Fibroblast of villous mesenchyme (primary cell): ENCODE measurements at regions not wholly inside any gene's neighbourhood (a gene's known extent, or its start where the extent isn't known, plus 50 kb on each side); places are given as distances from the start of the nearest gene placed in this dataset.

Experiments
- DNase-seq: peaks from one replicate; pipeline ENCODE4 v3.0.0-alpha.2; 2010; ENCODE audit warnings: low read depth
- H3K4me3 ChIP-seq: 2 replicates; pipeline ENCODE4 v1.5.1; 2011; ENCODE audit warnings: low read depth, mild to moderate bottlenecking, low read length
- CTCF ChIP-seq: IDR thresholded peaks from 2 replicates; pipeline ENCODE4 v1.5.1; 2012; ENCODE audit warnings: low read depth, mild to moderate bottlenecking, low read length; ENCODE audit not compliant: insufficient read depth

DNA sequence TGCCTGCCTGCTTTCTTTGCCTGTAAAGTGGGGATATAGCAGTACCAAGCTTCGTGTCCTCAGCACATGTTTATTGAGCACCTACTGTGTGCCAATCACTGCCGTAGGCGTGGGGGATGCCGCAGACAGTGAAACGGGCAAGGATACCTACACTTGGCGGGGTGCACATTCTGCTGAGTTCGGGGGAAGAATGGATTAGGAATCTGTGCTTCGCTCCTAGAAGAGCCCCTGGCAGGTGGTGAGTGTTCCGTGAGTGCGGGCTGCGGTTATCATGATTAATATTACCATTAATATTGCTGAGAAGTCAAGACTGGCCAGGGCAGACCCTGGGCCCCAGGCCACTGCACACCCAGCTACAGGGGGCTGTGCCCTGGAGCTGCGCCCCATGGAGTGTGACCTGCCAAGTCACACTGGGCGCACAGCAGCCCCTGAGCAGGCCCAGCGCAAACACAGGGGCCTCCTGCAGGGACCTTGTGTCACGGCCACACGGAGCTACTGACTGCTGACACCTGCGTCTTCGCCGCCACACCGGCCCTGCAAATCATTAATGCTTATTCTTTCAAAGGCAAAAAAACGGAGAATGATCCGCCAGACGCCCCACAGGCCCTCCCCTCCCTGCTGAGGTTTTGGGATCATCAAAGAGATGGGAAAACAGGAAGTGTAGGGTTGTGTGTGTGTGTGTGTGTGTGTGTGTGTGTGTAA, 213.4 kb upstream of the GSE1 start:
- DNase-seq = no peak
- no peak for TF ChIP-seq CTCF

DNA sequence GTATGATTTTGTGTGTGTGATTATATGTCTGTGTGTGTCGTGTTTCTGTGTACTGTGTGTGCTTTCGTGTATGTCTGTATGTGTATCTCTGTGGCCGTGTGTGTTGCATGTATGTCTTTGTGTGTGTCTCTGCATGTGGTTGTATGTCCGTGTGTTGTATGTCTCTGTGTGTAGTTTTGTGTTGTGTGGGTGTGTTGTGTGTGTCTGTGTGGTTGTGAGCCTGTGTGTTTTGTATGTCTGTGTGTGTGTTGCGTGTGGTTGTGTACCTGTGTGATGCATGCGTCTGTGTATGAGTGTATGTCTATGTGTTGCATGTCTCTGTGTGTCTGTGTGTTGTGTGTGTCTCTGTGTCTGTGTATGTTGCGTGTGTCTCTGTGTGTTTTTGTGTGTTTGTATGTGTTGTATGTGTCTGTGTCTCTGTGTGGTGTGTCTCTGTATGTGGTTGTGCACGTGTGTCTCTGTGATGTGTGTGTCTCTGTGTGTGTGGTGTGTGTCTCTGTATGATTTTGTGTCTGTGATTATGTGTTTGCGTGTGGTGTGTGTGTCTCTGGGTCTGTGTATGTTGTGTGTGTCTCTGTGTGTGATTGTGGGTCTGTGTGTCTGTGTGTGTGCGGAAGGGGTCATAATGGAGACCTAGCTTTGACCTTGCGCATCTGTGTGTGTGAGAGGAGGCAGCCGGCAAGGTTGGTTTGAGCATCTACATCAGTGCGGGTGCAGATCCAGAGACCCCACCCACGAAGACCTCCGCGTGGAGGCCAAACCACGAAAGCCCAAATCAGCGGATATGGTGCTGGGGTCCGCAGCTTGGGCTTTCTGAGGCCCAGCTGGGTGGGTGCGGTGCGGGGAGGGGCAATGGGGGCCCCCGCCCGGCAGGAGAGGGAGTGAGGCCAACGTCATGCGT, 212.6 kb upstream of the GSE1 start:
- no peak overlapping the region for H3K4me3 ChIP-seq
- no peak for DNase-seq
- TF ChIP-seq CTCF = no peak

More for the DNA sequence above, 213.4 kb upstream of the GSE1 start:
- H3K4me3 ChIP-seq = no peak overlapping the region

DNA sequence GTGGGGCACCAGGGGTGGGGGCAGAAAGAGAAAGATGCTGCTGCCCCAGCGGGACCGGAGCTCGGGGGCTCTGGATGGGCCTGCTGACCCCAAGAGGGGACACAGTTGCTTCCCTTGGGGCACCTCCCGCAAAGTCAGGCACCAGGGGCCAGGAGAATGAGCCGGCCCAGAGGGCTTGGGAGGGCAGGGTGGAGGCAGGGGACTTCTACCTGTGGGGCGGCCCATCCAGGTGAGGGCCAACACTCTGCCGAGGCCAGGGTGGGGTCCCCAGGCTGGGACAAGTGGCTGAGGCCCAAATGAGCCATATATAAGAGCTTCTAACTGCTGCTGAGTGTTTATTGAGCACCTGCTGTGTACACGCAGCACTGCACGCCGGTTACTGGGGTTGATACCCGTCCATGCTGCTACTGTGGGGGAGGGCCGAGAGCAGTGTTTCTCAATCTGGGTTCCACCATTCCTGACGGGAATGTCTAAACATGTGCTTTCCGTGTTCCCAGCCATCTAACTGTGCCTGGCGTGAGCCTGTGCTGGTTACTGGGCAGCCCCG, 211.7 kb upstream of the GSE1 start:
- no peak for DNase-seq
- no peak for TF ChIP-seq CTCF
- no peak overlapping the region for H3K4me3 ChIP-seq

DNA sequence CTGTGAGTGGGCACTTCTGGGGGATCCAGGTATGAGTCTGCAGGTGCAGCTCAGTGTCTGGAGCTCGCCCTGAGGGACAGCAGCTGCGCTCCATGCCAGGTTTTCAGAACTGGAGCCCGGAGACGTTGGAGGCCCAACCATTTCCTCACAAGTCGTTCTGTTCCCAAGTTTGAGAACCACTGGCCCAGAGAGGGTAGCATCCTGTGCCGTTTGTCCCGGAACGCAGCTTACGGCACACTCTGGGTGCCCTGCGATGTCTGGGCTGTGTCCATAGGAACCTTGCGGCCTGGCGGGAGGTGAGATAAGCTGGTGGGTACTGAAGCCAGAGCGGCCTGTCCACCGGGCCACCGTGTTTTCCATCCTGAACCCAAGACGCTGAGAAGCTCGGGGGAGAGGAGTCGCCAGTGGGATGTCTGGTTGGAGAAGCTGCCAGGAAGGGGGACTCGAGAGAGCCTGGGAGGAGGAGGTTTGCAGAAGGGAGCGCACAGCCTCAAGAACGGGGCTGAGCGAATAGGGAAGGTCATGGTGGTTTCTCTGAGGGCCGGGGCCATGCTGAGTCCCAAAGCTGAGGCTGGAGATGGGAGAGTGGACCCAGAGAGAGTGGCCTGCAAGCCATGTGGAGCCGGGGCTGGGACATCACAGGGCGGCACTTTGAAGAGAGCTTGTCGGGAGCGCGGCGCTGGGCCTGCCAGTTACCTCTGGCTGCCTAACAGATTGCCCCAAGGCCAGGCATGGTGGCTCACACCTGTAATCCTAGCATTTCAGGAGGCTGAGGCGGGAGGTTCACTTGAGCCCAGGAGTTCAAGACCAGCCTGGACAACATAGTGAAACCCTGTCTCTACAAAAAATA, 211.0 kb upstream of the GSE1 start:
- TF ChIP-seq CTCF = no peak
- H3K4me3 ChIP-seq = no peak overlapping the region
- no peak for DNase-seq

DNA sequence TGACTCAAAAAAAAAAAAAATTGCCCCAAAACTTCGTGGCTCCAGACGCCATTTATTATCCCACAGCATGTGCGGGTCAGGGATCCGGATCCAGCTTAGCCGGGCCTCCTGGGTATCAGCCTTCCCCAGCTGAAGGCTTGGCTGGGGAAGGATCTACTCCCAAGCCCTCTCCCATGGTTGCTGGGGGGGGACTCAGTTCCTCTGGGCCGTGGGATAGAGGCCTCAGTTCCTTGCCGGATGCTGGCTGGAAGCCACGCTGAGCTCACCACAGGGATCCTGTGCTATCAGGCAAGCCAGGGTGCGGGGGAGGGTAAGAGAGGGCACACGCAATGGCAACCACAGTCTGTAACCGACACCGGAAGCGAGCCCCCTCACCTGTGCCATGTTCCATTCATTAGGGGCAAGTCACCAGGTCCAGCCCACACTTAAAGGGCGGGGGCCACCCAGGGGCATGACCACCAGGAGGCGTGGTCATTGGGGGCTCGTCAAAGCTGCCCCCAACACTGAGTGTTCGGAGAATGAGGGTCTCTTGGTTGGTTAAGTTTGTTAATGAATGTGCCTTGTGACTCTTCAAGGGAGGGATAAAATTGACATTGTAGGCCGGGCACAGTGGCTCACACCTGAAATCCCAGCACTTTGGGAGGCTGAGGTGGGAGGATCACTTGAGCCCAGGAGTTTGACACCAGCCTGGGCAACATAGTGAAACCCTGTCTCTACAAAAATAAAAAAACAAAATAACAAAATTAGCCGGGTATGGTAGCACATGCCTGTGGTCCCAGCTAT, 210.0 kb upstream of the GSE1 start:
- H3K4me3 ChIP-seq = no peak overlapping the region
- DNase-seq = peak; percentile 82
- no peak for TF ChIP-seq CTCF

DNA sequence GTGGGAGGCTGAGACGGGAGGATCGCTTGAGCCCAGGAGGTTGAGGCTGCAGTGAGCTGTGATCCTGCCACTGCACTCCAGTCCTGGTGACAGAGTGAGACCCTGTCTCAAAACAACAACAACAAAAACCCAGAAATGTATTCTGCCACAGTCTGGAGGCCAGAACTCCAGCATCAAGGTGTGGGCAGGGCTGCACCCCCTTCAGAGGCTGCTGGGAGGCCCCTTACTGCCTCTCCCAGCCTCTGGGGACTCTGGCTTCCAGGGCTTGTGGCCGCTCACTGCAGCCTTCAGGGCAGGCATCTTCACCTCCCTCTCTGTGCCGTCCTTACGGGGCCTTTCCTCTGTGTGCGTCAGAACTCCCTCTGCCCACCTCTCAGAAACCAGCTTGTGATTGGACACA, 209.4 kb upstream of the GSE1 start:
- DNase-seq = no peak
- H3K4me3 ChIP-seq = no peak overlapping the region
- no peak for TF ChIP-seq CTCF
